ENCODE measurements at regions not wholly inside any gene's neighbourhood (a gene's known extent, or its start where the extent isn't known, plus 50 kb on each side); places are given as distances from the start of the nearest gene placed in this dataset.

- no peak for TF ChIP-seq EP300 (IDR thresholded peaks at IDR 0.05)
- no peak for TF ChIP-seq CTCF (IDR thresholded peaks at IDR 0.05)
- no peak for TF ChIP-seq POLR2A (IDR thresholded peaks at IDR 0.05)
- TF ChIP-seq POLR2AphosphoS5 (IDR thresholded peaks at IDR 0.05): no peak
Observed at GRCh38 chr15:52844823-52845222, 54.7 kb upstream of the ONECUT1 start.

Measured in gastroesophageal sphincter (tissue), 3 donors.